Activated T-cell treated with anti-CD3 and anti-CD28 coated beads, Interleukin-2, amount 50 U/mL, for 72 hours (primary cell): ENCODE measurements at regions not wholly inside any gene's neighbourhood (a gene's known extent, or its start where the extent isn't known, plus 50 kb on each side); places are given as distances from the start of the nearest gene placed in this dataset.

Experiments used
- ATAC-seq, 2 donors: fragments of 150-1000 bp; cut with Tn5 transposase; replicated peaks in 1 of 2; 2 replicates each; pipeline ENCODE4 v1.10.0; 2021; ENCODE audit warnings: moderate library complexity in 2 of 2, mild to moderate bottlenecking in 1 of 2
- DNase-seq, 2 donors: peaks; one replicate each; pipeline ENCODE4 v3.0.0; 2021 to 2022; ENCODE audit warnings: mixed read lengths in 1 of 2
- H3K27ac Mint-ChIP-seq: one replicate; pipeline ENCODE4 v1.8.0; 2022; ENCODE audit warnings: mild to moderate bottlenecking, moderate library complexity, mixed read lengths
- H3K27me3 Mint-ChIP-seq: one replicate; pipeline ENCODE4 v1.8.0; 2022; ENCODE audit warnings: low read depth, mixed read lengths
- H3K36me3 Mint-ChIP-seq, 2 donors: one replicate each; pipeline ENCODE4 v1.8.0; 2022; ENCODE audit warnings: mixed read lengths in 2 of 2, mild to moderate bottlenecking in 1 of 2; ENCODE audit not compliant: insufficient read depth in 2 of 2
- H3K4me1 Mint-ChIP-seq: one replicate; pipeline ENCODE4 v1.8.0; 2022; ENCODE audit warnings: low read depth, mixed read lengths
- H3K4me3 Mint-ChIP-seq, 2 donors: one replicate each; pipeline ENCODE4 v1.8.0; 2022; ENCODE audit warnings: mild to moderate bottlenecking in 2 of 2, mixed read lengths in 2 of 2, moderate library complexity in 2 of 2
- H3K9me3 Mint-ChIP-seq, 2 donors: one replicate each; pipeline ENCODE4 v1.8.0; 2022; ENCODE audit warnings: mixed read lengths in 2 of 2

GRCh38 chr11:88418508-88418907, 81.0 kb upstream of the CTSC start:
- H3K4me3 Mint-ChIP-seq = no peak overlapping the region
- H3K36me3 Mint-ChIP-seq = no peaks in the 10 kb centered on the region
- H3K4me1 Mint-ChIP-seq = peaks cover 62% of the 10 kb centered on the region
- ATAC-seq (no peak), DNase-seq (no peak)
- H3K27me3 Mint-ChIP-seq = no peaks in the 10 kb centered on the region
- H3K27ac Mint-ChIP-seq = no peak overlapping the region
- H3K9me3 Mint-ChIP-seq = no peaks in the 10 kb centered on the region

DNA sequence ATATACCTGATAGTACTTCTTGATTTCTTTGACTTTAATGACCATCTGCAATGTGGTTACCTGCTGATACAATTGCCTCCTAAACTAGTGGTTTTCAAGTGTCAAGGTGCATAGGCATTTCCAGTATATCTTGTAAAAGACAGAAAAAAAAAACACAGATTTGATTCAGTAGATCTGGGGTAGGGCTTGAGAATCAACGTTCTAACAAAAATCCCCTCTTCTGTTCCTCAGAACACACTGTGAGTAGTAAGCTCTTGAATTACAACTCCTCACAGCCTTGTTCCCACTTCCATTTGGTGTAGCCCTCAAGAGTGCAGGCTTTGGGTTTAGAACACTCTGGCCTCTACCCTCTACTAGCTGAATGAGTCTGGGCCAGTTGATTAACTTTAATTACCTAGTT, 78.0 kb upstream of the CTSC start:
- H3K4me3 Mint-ChIP-seq = peak overlapping the region; percentile 50 to 74
- ATAC-seq = peak; percentile 68 to 78
- no peak for DNase-seq
- peaks cover 0 to 4% of the 10 kb centered on the region in 2 donors for H3K36me3 Mint-ChIP-seq
- no peaks in the 10 kb centered on the region for H3K27me3 Mint-ChIP-seq
- peaks cover 0 to 2% of the 10 kb centered on the region in 2 donors for H3K9me3 Mint-ChIP-seq
- H3K27ac Mint-ChIP-seq = peak overlapping the region; percentile 58
- peaks cover 41% of the 10 kb centered on the region for H3K4me1 Mint-ChIP-seq

DNA sequence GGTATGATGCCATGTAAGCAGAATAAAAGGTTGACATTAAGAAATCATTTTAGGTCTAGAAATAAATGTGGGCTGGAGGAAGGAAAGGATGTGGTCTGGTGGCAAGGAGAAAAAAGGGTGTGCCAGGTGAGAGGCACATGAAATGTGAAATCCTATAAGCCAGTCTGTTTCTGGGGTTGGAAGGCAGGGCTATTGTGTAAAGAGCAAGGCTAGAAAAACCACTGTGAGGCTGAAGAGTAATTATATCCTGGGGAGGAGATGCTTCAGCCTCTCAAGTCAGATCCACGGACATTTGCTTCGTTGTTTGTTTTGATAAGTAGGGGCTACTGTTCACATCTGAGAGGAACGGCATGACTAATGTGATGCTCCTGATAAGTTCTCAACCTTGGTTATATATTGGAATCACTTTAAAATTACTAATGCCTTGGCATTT, 77.5 kb upstream of the CTSC start:
- H3K4me1 Mint-ChIP-seq = peaks cover 36% of the 10 kb centered on the region
- peak; percentile 77 to 82 for ATAC-seq
- peaks cover 1 to 4% of the 10 kb centered on the region in 2 donors for H3K36me3 Mint-ChIP-seq
- peaks cover 0 to 2% of the 10 kb centered on the region in 2 donors for H3K9me3 Mint-ChIP-seq
- peak overlapping the region; percentile 58 for H3K27ac Mint-ChIP-seq
- no peaks in the 10 kb centered on the region for H3K27me3 Mint-ChIP-seq
- peak overlapping the region; percentile 50 to 74 for H3K4me3 Mint-ChIP-seq
- DNase-seq = peak; percentile 26 to 27

- peaks cover 30% of the 10 kb centered on the region for H3K4me1 Mint-ChIP-seq
- peak overlapping the region; percentile 82 for H3K27ac Mint-ChIP-seq
- H3K9me3 Mint-ChIP-seq = peaks cover 0 to 2% of the 10 kb centered on the region in 2 donors
- ATAC-seq (peak; percentile 32 to 44), DNase-seq (no peak)
- no peaks in the 10 kb centered on the region for H3K27me3 Mint-ChIP-seq
- peak overlapping the region; percentile 50 to 74 for H3K4me3 Mint-ChIP-seq
- H3K36me3 Mint-ChIP-seq = peaks cover 1 to 4% of the 10 kb centered on the region in 2 donors
Observed at GRCh38 chr11:88414385-88414861, 76.9 kb upstream of the CTSC start.

DNA sequence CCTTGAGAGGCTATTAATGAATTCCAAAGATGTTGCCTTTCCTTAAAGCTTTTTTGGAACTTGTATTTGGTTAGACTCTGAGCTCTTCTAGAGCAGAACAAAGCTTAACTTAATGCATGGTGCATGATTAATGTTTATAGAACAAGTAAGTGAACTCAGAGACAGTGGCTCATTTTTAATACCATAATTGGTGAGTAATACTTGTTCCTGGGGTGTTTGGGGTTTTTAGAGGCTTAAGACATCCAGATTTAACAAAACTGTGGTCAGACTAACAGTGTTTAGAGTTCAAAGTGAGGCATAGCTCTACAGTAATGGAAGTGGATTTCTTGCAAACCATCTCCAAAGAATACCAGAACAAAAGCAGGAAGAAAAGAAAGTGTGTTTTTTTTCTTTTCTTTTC, 73.7 kb upstream of the CTSC start:
- Mint-ChIP-seq H3K36me3 (peaks cover 1 to 4% of the 10 kb centered on the region in 2 donors), H3K4me1 (peaks cover 26% of the 10 kb centered on the region), H3K4me3 (no peak overlapping the region), H3K9me3 (peaks cover 0 to 2% of the 10 kb centered on the region in 2 donors), H3K27ac (no peak overlapping the region), H3K27me3 (no peaks in the 10 kb centered on the region)
- DNase-seq (no peak), ATAC-seq (no peak)

- H3K27ac Mint-ChIP-seq = no peak overlapping the region
- ATAC-seq (no peak), DNase-seq (no peak)
- peaks cover 1 to 4% of the 10 kb centered on the region in 2 donors for H3K36me3 Mint-ChIP-seq
- H3K9me3 Mint-ChIP-seq = peaks cover 0 to 2% of the 10 kb centered on the region in 2 donors
- H3K4me3 Mint-ChIP-seq = no peak overlapping the region
- H3K4me1 Mint-ChIP-seq = peaks cover 25% of the 10 kb centered on the region
- H3K27me3 Mint-ChIP-seq = no peaks in the 10 kb centered on the region
Observed at GRCh38 chr11:88410656-88411055, 73.1 kb upstream of the CTSC start.

GRCh38 chr11:88410056-88410455, 72.5 kb upstream of the CTSC start:
- no peak for ATAC-seq
- Mint-ChIP-seq H3K4me3 (no peak overlapping the region), H3K36me3 (peaks cover 1 to 4% of the 10 kb centered on the region in 2 donors), H3K4me1 (peaks cover 19% of the 10 kb centered on the region), H3K9me3 (peaks cover 0 to 2% of the 10 kb centered on the region in 2 donors), H3K27me3 (no peaks in the 10 kb centered on the region), H3K27ac (no peak overlapping the region)
- DNase-seq = no peak

- no peaks in the 10 kb centered on the region for H3K27me3 Mint-ChIP-seq
- no peak overlapping the region for H3K27ac Mint-ChIP-seq
- ATAC-seq (no peak), DNase-seq (no peak)
- no peak overlapping the region for H3K4me3 Mint-ChIP-seq
- no peaks in the 10 kb centered on the region for H3K9me3 Mint-ChIP-seq
- peaks cover 0 to 3% of the 10 kb centered on the region in 2 donors for H3K36me3 Mint-ChIP-seq
- peaks cover 22% of the 10 kb centered on the region for H3K4me1 Mint-ChIP-seq
Observed at GRCh38 chr11:88406876-88407275, 69.3 kb upstream of the CTSC start.

DNA sequence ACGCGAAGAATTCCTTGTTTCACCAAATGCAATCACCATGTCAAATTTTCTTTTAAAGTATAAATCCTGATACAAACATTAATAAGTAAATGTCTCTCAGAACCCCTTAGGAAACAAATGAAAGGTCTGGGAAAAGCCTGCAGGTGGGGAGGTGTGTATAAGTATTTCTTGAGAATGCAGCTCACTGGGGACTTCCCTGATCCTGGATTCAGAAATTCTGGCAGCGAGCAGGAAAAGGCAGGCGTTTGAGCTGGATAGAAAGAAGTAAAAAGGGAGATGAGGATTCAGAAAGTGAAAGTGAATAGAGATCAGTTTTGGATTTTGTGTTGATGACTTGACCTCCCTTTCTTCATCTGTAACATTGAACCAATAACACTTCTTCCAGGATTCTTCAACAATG, 68.3 kb upstream of the CTSC start:
- no peak for DNase-seq
- H3K4me1 Mint-ChIP-seq = peaks cover 22% of the 10 kb centered on the region
- H3K4me3 Mint-ChIP-seq = no peak overlapping the region
- peaks cover 0 to 3% of the 10 kb centered on the region in 2 donors for H3K36me3 Mint-ChIP-seq
- no peaks in the 10 kb centered on the region for H3K9me3 Mint-ChIP-seq
- no peak overlapping the region for H3K27ac Mint-ChIP-seq
- no peak for ATAC-seq
- no peaks in the 10 kb centered on the region for H3K27me3 Mint-ChIP-seq

- no peak for ATAC-seq
- no peak for DNase-seq
- H3K9me3 Mint-ChIP-seq = no peaks in the 10 kb centered on the region
- peaks cover 22% of the 10 kb centered on the region for H3K4me1 Mint-ChIP-seq
- H3K36me3 Mint-ChIP-seq = peaks cover 0 to 2% of the 10 kb centered on the region in 2 donors
- H3K27ac Mint-ChIP-seq = no peak overlapping the region
- H3K4me3 Mint-ChIP-seq = no peak overlapping the region
- H3K27me3 Mint-ChIP-seq = no peaks in the 10 kb centered on the region
Observed at GRCh38 chr11:88404932-88405710, 67.6 kb upstream of the CTSC start.

- H3K27me3 Mint-ChIP-seq = no peaks in the 10 kb centered on the region
Observed at GRCh38 chr11:88404391-88404790, 66.9 kb upstream of the CTSC start.

GRCh38 chr11:88402784-88403183, 65.2 kb upstream of the CTSC start:
- H3K9me3 Mint-ChIP-seq = no peaks in the 10 kb centered on the region

More at GRCh38 chr11:88404391-88404790, 66.9 kb upstream of the CTSC start:
- ATAC-seq (no peak), DNase-seq (no peak)
- Mint-ChIP-seq H3K4me3 (no peak overlapping the region), H3K27ac (no peak overlapping the region), H3K9me3 (no peaks in the 10 kb centered on the region), H3K36me3 (peaks cover 0 to 1% of the 10 kb centered on the region in 2 donors), H3K4me1 (peaks cover 22% of the 10 kb centered on the region)

DNA sequence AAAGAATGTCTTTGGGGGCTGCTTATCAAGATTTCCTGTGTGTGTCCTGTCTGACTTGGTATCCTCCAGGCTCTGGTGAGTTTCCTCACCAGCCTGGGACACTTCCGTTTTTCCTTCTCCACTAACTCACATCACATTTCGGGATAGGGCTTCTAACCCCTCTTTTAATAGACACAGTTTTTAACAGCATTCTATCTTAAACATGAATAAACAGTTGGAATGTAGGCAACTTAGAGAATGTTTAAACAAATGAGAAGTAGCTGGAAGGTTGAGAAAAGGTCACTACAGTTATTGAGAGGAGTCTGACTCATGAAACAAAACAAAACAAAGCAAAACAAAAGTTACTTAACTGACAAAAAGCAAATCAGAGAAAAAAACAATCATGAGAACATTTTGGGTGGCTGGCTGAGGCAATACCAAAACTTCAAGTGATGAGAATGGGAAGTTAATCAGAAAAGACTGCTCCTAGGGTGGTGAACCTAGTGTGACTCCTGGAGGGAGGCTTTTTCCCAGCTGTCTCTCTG, 64.7 kb upstream of the CTSC start:
- H3K36me3 Mint-ChIP-seq = peaks cover 0 to 1% of the 10 kb centered on the region in 2 donors
- peaks cover 22% of the 10 kb centered on the region for H3K4me1 Mint-ChIP-seq
- no peaks in the 10 kb centered on the region for H3K9me3 Mint-ChIP-seq
- no peaks in the 10 kb centered on the region for H3K27me3 Mint-ChIP-seq
- DNase-seq = no peak
- ATAC-seq = peak in 1 of 2 donors; percentile 57
- peak overlapping the region in 1 of 2 donors; percentile 11 for H3K4me3 Mint-ChIP-seq
- H3K27ac Mint-ChIP-seq = peak overlapping the region; percentile 10

More at GRCh38 chr11:88402784-88403183, 65.2 kb upstream of the CTSC start:
- DNase-seq (no peak), ATAC-seq (no peak)
- no peak overlapping the region for H3K4me3 Mint-ChIP-seq
- H3K36me3 Mint-ChIP-seq = peaks cover 0 to 1% of the 10 kb centered on the region in 2 donors
- H3K27me3 Mint-ChIP-seq = no peaks in the 10 kb centered on the region
- H3K4me1 Mint-ChIP-seq = peaks cover 22% of the 10 kb centered on the region
- peak overlapping the region; percentile 45 for H3K27ac Mint-ChIP-seq
